H9 (cell line): ENCODE measurements at regions not wholly inside any gene's neighbourhood (a gene's known extent, or its start where the extent isn't known, plus 50 kb on each side); places are given as distances from the start of the nearest gene placed in this dataset.

Experiments used
- DNase-seq: peaks from one replicate; pipeline ENCODE4 v3.0.0-alpha.2; 2017
- H2AFZ ChIP-seq: one replicate; pipeline ENCODE4 v1.6.1; 2013; ENCODE audit warnings: mild to moderate bottlenecking, low read length, control low read depth, moderate library complexity
- H2AK5ac ChIP-seq: 2 replicates; pipeline ENCODE4 v1.6.1; 2013; ENCODE audit warnings: low read length, control low read depth, mixed read lengths; ENCODE audit not compliant: insufficient read length
- H2BK120ac ChIP-seq: one replicate; pipeline ENCODE4 v1.6.1; 2013; ENCODE audit warnings: low read depth, mild to moderate bottlenecking, low read length, control low read depth, inconsistent platforms; ENCODE audit not compliant: poor library complexity, severe bottlenecking
- H2BK12ac ChIP-seq: 2 replicates; pipeline ENCODE4 v1.6.1; 2013; ENCODE audit warnings: low read length, control low read depth, mixed read lengths, low read depth; ENCODE audit not compliant: insufficient read length
- H2BK15ac ChIP-seq: 2 replicates; pipeline ENCODE4 v1.6.1; 2013; ENCODE audit warnings: low read depth, low read length, control low read depth
- H2BK20ac ChIP-seq: one replicate; pipeline ENCODE4 v1.6.1; 2013; ENCODE audit warnings: low read depth, mild to moderate bottlenecking, low read length, control low read depth, inconsistent platforms; ENCODE audit not compliant: poor library complexity, severe bottlenecking
- H2BK5ac ChIP-seq: 2 replicates; pipeline ENCODE4 v1.6.1; 2013; ENCODE audit warnings: low read length, control low read depth, mixed read lengths; ENCODE audit not compliant: insufficient read length
- H3K14ac ChIP-seq: 2 replicates; pipeline ENCODE4 v1.6.1; 2013; ENCODE audit warnings: low read length, control low read depth; ENCODE audit not compliant: insufficient read depth
- H3K18ac ChIP-seq: 2 replicates; pipeline ENCODE4 v1.6.1; 2013; ENCODE audit warnings: low read depth, mild to moderate bottlenecking, mixed read lengths, low read length, control low read depth; ENCODE audit not compliant: insufficient read length
- H3K23ac ChIP-seq: 2 replicates; pipeline ENCODE4 v1.6.1; 2013; ENCODE audit warnings: low read length, control low read depth, mixed read lengths, low read depth; ENCODE audit not compliant: insufficient read length
- H3K23me2 ChIP-seq: 2 replicates; pipeline ENCODE4 v1.6.1; 2013; ENCODE audit warnings: low read depth, mild to moderate bottlenecking, mixed read lengths, low read length, control low read depth; ENCODE audit not compliant: insufficient read length, poor library complexity, severe bottlenecking
- H3K27ac ChIP-seq: 2 replicates; pipeline ENCODE4 v1.5.1; 2013; ENCODE audit warnings: low read length, control low read depth, mixed read lengths, low read depth; ENCODE audit not compliant: insufficient read length
- H3K27me3 ChIP-seq: 2 replicates; pipeline ENCODE4 v1.6.1; 2013; ENCODE audit warnings: low read length, control low read depth, inconsistent platforms; ENCODE audit not compliant: insufficient read depth
- H3K4ac ChIP-seq: 2 replicates; pipeline ENCODE4 v1.6.1; 2013; ENCODE audit warnings: low read depth, mild to moderate bottlenecking, control low read depth, inconsistent platforms, low read length, moderate library complexity
- H3K4me1 ChIP-seq: 2 replicates; pipeline ENCODE4 v1.6.1; 2013; ENCODE audit warnings: low read length, control low read depth, inconsistent platforms; ENCODE audit not compliant: insufficient read depth
- H3K4me2 ChIP-seq: 2 replicates; pipeline ENCODE4 v1.6.1; 2013; ENCODE audit warnings: low read length, control low read depth, mixed read lengths; ENCODE audit not compliant: insufficient read length, insufficient read depth
- H3K56ac ChIP-seq: 2 replicates; pipeline ENCODE4 v1.6.1; 2013; ENCODE audit warnings: low read depth, mild to moderate bottlenecking, mixed read lengths, low read length, control low read depth; ENCODE audit not compliant: insufficient read length
- H3K79me1 ChIP-seq: 2 replicates; pipeline ENCODE4 v1.6.1; 2013; ENCODE audit warnings: low read depth, mild to moderate bottlenecking, moderate library complexity, low read length, control low read depth, inconsistent platforms; ENCODE audit not compliant: insufficient read depth, poor library complexity, severe bottlenecking
- H3K79me2 ChIP-seq: 2 replicates; pipeline ENCODE4 v1.6.1; 2013; ENCODE audit warnings: low read length, control low read depth, inconsistent platforms; ENCODE audit not compliant: insufficient read depth
- H3K9ac ChIP-seq: 2 replicates; pipeline ENCODE4 v1.6.1; 2013; ENCODE audit warnings: low read length, control low read depth, mixed read lengths; ENCODE audit not compliant: insufficient read length; ENCODE audit errors: extremely low read depth
- H3K9me3 ChIP-seq: one replicate; pipeline ENCODE4 v1.6.1; 2013; ENCODE audit warnings: low read depth, low read length, inconsistent platforms; ENCODE audit not compliant: control insufficient read depth
- H3T11ph ChIP-seq: one replicate; pipeline ENCODE4 v1.6.1; 2013; ENCODE audit warnings: mild to moderate bottlenecking, low read length, control low read depth, inconsistent platforms
- H4K20me1 ChIP-seq: one replicate; pipeline ENCODE4 v1.6.1; 2013; ENCODE audit not compliant: control insufficient read depth, insufficient read length, insufficient read depth
- H4K5ac ChIP-seq: 2 replicates; pipeline ENCODE4 v1.6.1; 2013; ENCODE audit warnings: low read depth, mild to moderate bottlenecking, mixed read lengths, low read length, control low read depth; ENCODE audit not compliant: insufficient read length
- H4K8ac ChIP-seq: replicated peaks from 2 replicates; pipeline ENCODE4 v1.6.1; 2013; ENCODE audit warnings: low read length, control low read depth, mixed read lengths, low read depth; ENCODE audit not compliant: insufficient read length
- H4K91ac ChIP-seq: 2 replicates; pipeline ENCODE4 v1.6.1; 2013; ENCODE audit warnings: low read depth, mild to moderate bottlenecking, moderate library complexity, mixed read lengths, low read length, control low read depth; ENCODE audit not compliant: insufficient read length
- H3K27ac Mint-ChIP-seq, 3 experiments: 2 replicates in 2 of 3; 3 replicates in 1 of 3; pipeline ENCODE4 v1.8.0; 2020 to 2021; ENCODE audit warnings: mixed read lengths in 3 of 3, mild to moderate bottlenecking in 1 of 3, moderate library complexity in 1 of 3
- H3K27me3 Mint-ChIP-seq: 2 replicates; pipeline ENCODE4 v1.8.0; 2021; ENCODE audit warnings: low read depth, mild to moderate bottlenecking, moderate library complexity, mixed read lengths
- H3K36me3 Mint-ChIP-seq, 3 experiments: 2 replicates in 2 of 3; 3 replicates in 1 of 3; pipeline ENCODE4 v1.8.0; 2020 to 2021; ENCODE audit warnings: low read depth in 3 of 3, mixed read lengths in 3 of 3; ENCODE audit not compliant: insufficient read depth in 1 of 3
- H3K4me1 Mint-ChIP-seq, 2 experiments: 2 replicates each; pipeline ENCODE4 v1.8.0; 2020; ENCODE audit warnings: mixed read lengths in 2 of 2
- H3K4me3 Mint-ChIP-seq, 2 experiments: 2 replicates in 1 of 2; 3 replicates in 1 of 2; pipeline ENCODE4 v1.8.0; 2020 to 2021; ENCODE audit warnings: mild to moderate bottlenecking in 2 of 2, mixed read lengths in 2 of 2, moderate library complexity in 1 of 2
- H3K9me3 Mint-ChIP-seq, 2 experiments: 2 replicates in 1 of 2; 3 replicates in 1 of 2; pipeline ENCODE4 v1.8.0; 2020; ENCODE audit warnings: mild to moderate bottlenecking in 2 of 2, mixed read lengths in 2 of 2, moderate library complexity in 1 of 2
- CTCF ChIP-seq: fragments of 200-600 bp; sonication (generic); conservative IDR thresholded peaks from 3 replicates; pipeline ENCODE4 v1.8.0; 2021; ENCODE audit warnings: antibody characterized with exemption, mild to moderate bottlenecking
- WGBS: extraction: QIAGEN DNeasy Blood & Tissue Kit; methylation state at CpG from one replicate; pipeline ENCODE4 v1.1.7; 2013; ENCODE audit warnings: missing lambda C conversion rate, low lambda C conversion rate, mixed read lengths; ENCODE audit not compliant: insufficient read length; ENCODE audit errors: extremely low coverage; 5-methylcytosine and 5-hydroxymethylcytosine counted together

DNA sequence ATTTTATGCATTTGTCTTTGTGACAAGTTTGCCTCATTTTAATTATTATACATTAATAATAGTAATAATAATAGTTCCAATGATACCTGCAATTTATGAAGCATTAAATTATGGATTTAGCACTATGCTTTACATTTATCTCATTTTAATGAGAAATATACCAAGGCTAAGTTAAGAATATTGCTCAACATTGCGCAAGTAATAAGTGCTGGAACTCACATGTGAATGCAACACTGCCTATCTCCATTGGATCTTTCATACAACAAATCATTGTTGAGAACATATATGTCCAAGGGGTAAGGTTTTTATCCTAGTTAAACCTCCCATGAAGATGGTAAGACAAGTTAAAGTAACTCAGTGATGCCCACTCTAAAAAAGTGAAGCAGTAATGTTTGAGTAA lies 703.7 kb upstream of the SOX9 start:
- Histone ChIP-seq H3K9me3 (peaks cover 13% of the 10 kb centered on the region), H3K27ac (no peak overlapping the region), H2AFZ (no peak overlapping the region), H2BK15ac (no peak overlapping the region), H3K79me1 (no peaks in the 10 kb centered on the region), H3K18ac (no peak overlapping the region), H3K4ac (no peak overlapping the region), H4K5ac (no peak overlapping the region), H3K56ac (no peak overlapping the region), H4K91ac (no peak overlapping the region), H3K23ac (no peak overlapping the region), H2BK20ac (no peak overlapping the region), H3K23me2 (no peaks in the 10 kb centered on the region), H3K4me1 (no peaks in the 10 kb centered on the region), H2BK120ac (no peak overlapping the region), H3K4me2 (no peak overlapping the region), H3K14ac (no peak overlapping the region), H4K20me1 (no peaks in the 10 kb centered on the region), H3K9ac (no peak overlapping the region), H2BK12ac (no peak overlapping the region), H2BK5ac (no peak overlapping the region), H4K8ac (no peak overlapping the region), H2AK5ac (no peak overlapping the region), H3K27me3 (no peaks in the 10 kb centered on the region), H3K79me2 (no peaks in the 10 kb centered on the region), H3T11ph (no peak overlapping the region)
- no CpG with 5 or more reads among the region's 1 CpG for WGBS
- H3K4me1 Mint-ChIP-seq, result no peaks in the 10 kb centered on the region
- no peak overlapping the region for H3K27ac Mint-ChIP-seq
- peaks cover 6 to 31% (median 9%) of the 10 kb centered on the region in 3 experiments; a peak in 6 of 7 replicates for H3K36me3 Mint-ChIP-seq
- DNase-seq, result no peak
- H3K9me3 Mint-ChIP-seq, result peaks cover 32 to 35% of the 10 kb centered on the region in 2 experiments
- TF ChIP-seq CTCF, result no peak
- H3K4me3 Mint-ChIP-seq, result no peak overlapping the region
- H3K27me3 Mint-ChIP-seq, result no peaks in the 10 kb centered on the region
